ENCODE measurements at regions not wholly inside any gene's neighbourhood (a gene's known extent, or its start where the extent isn't known, plus 50 kb on each side); places are given as distances from the start of the nearest gene placed in this dataset.

- TF ChIP-seq POLR2A (IDR thresholded peaks at IDR 0.05; ENCODE audit: low read depth, low read length) (no peak), TAF1 (IDR thresholded peaks at IDR 0.05; ENCODE audit: low read depth, low read length) (no peak)
These were observed 423.0 kb upstream of the FAM241A start for GRCh38 chr4:111722213-111722720.
